ENCODE measurements at regions not wholly inside any gene's neighbourhood (a gene's known extent, or its start where the extent isn't known, plus 50 kb on each side); places are given as distances from the start of the nearest gene placed in this dataset.

GRCh38 chr3:98986073-98986472, 84.6 kb upstream of the DCBLD2 start:
- no peak for DNase-seq (ENCODE audit: low read depth)
- no peak for TF ChIP-seq CTCF (IDR thresholded peaks at IDR 0.05; ENCODE audit: control insufficient read depth, extremely low read depth, insufficient read depth)
- H3K4me3 ChIP-seq (ENCODE audit: low read depth, low read length) = no peak overlapping the region

- no peak overlapping the region for H3K4me3 ChIP-seq (ENCODE audit: low read depth, low read length)
- no peak for TF ChIP-seq CTCF (IDR thresholded peaks at IDR 0.05; ENCODE audit: control insufficient read depth, extremely low read depth, insufficient read depth)
- no peak for DNase-seq (ENCODE audit: low read depth)
Observed at GRCh38 chr3:98985431-98985830, 83.9 kb upstream of the DCBLD2 start.

GRCh38 chr3:98984024-98984423, 82.5 kb upstream of the DCBLD2 start:
- H3K4me3 ChIP-seq (ENCODE audit: low read depth, low read length) = no peak overlapping the region
- no peak for DNase-seq (ENCODE audit: low read depth)

GRCh38 chr3:98982351-98982750, 80.9 kb upstream of the DCBLD2 start:
- DNase-seq (ENCODE audit: low read depth) = no peak
- no peak for TF ChIP-seq CTCF (IDR thresholded peaks at IDR 0.05; ENCODE audit: control insufficient read depth, extremely low read depth, insufficient read depth)
- H3K4me3 ChIP-seq (ENCODE audit: low read depth, low read length) = no peak overlapping the region

More at GRCh38 chr3:98984024-98984423, 82.5 kb upstream of the DCBLD2 start:
- no peak for TF ChIP-seq CTCF (IDR thresholded peaks at IDR 0.05; ENCODE audit: control insufficient read depth, extremely low read depth, insufficient read depth)

- no peak for DNase-seq (ENCODE audit: low read depth)
- no peak overlapping the region for H3K4me3 ChIP-seq (ENCODE audit: low read depth, low read length)
Observed at GRCh38 chr3:98980915-98981596, 79.6 kb upstream of the DCBLD2 start.

GRCh38 chr3:98979296-98979695, 77.8 kb upstream of the DCBLD2 start:
- no peak overlapping the region for H3K4me3 ChIP-seq (ENCODE audit: low read depth, low read length)
- no peak for DNase-seq (ENCODE audit: low read depth)
- no peak for TF ChIP-seq CTCF (IDR thresholded peaks at IDR 0.05; ENCODE audit: control insufficient read depth, extremely low read depth, insufficient read depth)

More at GRCh38 chr3:98980915-98981596, 79.6 kb upstream of the DCBLD2 start:
- no peak for TF ChIP-seq CTCF (IDR thresholded peaks at IDR 0.05; ENCODE audit: control insufficient read depth, extremely low read depth, insufficient read depth)

Data from LNCaP clone FGC (cell line).